ENCODE measurements at regions not wholly inside any gene's neighbourhood (a gene's known extent, or its start where the extent isn't known, plus 50 kb on each side); places are given as distances from the start of the nearest gene placed in this dataset.
"Not testable (repeated sequence)": the region's sequence is repeated elsewhere in the genome, so short reads cannot be mapped to it uniquely, and the experiment has no call there.

- not testable (repeated sequence) for TF ChIP-seq TBP (optimal IDR thresholded peaks at IDR 0.05; ENCODE audit: low read depth, low read length); HDAC6 (IDR thresholded peaks at IDR 0.05; ENCODE audit: low read depth, low read length); POLR2A (conservative IDR thresholded peaks at IDR 0.05); GTF2F1 (IDR thresholded peaks at IDR 0.05; ENCODE audit: low read depth, low read length); ZNF324 (CRISPR knock-in tag; IDR thresholded peaks at IDR 0.05)
These were observed 70.1 kb downstream of the GLUL start for GRCh38 chr1:182321532-182321931.

All from K562 (cell line).